Endodermal cell (in vitro differentiated cells): ENCODE measurements at regions not wholly inside any gene's neighbourhood (a gene's known extent, or its start where the extent isn't known, plus 50 kb on each side); places are given as distances from the start of the nearest gene placed in this dataset.

Experiments
- DNase-seq: peaks from one replicate; pipeline ENCODE4 v3.0.0-alpha.2; 2017
- H3K27ac ChIP-seq: 2 replicates; pipeline ENCODE4 v1.5.1; 2013; ENCODE audit warnings: mild to moderate bottlenecking, low read depth, low read length, moderate library complexity
- H3K27me3 ChIP-seq: 2 replicates; pipeline ENCODE4 v1.6.1; 2013; ENCODE audit warnings: mild to moderate bottlenecking, low read length, moderate library complexity; ENCODE audit not compliant: insufficient read depth, control insufficient read depth, poor library complexity, severe bottlenecking
- H3K36me3 ChIP-seq: 2 replicates; pipeline ENCODE4 v1.7.0; 2013; ENCODE audit warnings: mild to moderate bottlenecking, low read length, moderate library complexity; ENCODE audit not compliant: control insufficient read depth, insufficient read depth
- H3K4me1 ChIP-seq: one replicate; pipeline ENCODE4 v1.7.0; 2013; ENCODE audit warnings: low read length; ENCODE audit not compliant: control insufficient read depth, insufficient read depth
- H3K4me3 ChIP-seq: 2 replicates; pipeline ENCODE4 v1.5.1; 2013; ENCODE audit warnings: mild to moderate bottlenecking, low read length, moderate library complexity
- H3K9ac ChIP-seq: 2 replicates; pipeline ENCODE4 v1.6.1; 2013; ENCODE audit warnings: mild to moderate bottlenecking, low read length, moderate library complexity; ENCODE audit not compliant: poor library complexity, severe bottlenecking; ENCODE audit errors: extremely low read depth
- H3K9me3 ChIP-seq: 2 replicates; pipeline ENCODE4 v1.6.1; 2013; ENCODE audit warnings: mild to moderate bottlenecking, low read length, moderate library complexity; ENCODE audit not compliant: control insufficient read depth
- H3K27ac Mint-ChIP-seq: 2 replicates; pipeline ENCODE4 v1.8.0; 2020; ENCODE audit warnings: mixed read lengths
- H3K27me3 Mint-ChIP-seq: 2 replicates; pipeline ENCODE4 v1.8.0; 2021; ENCODE audit warnings: mild to moderate bottlenecking, mixed read lengths; ENCODE audit not compliant: insufficient read depth
- H3K36me3 Mint-ChIP-seq: 2 replicates; pipeline ENCODE4 v1.8.0; 2020; ENCODE audit warnings: low read depth, mixed read lengths
- H3K4me1 Mint-ChIP-seq: 2 replicates; pipeline ENCODE4 v1.8.0; 2020; ENCODE audit warnings: mixed read lengths
- H3K4me3 Mint-ChIP-seq: 2 replicates; pipeline ENCODE4 v1.8.0; 2020; ENCODE audit warnings: mild to moderate bottlenecking, moderate library complexity, mixed read lengths
- H3K9me3 Mint-ChIP-seq: 2 replicates; pipeline ENCODE4 v1.8.0; 2020; ENCODE audit warnings: mild to moderate bottlenecking, mixed read lengths
- CTCF ChIP-seq: fragments of 200-600 bp; sonication (generic); conservative IDR thresholded peaks from 2 replicates; pipeline ENCODE4 v1.5.0; 2021; ENCODE audit warnings: antibody characterized with exemption, mild to moderate bottlenecking
- WGBS, 2 experiments: methylation state at CpG; one replicate each; pipeline versions ENCODE4 v1.1.5 to v1.1.7; 2013; ENCODE audit warnings: missing lambda C conversion rate in 2 of 2, mixed read lengths in 1 of 2; ENCODE audit not compliant: insufficient coverage in 1 of 2, insufficient read length in 1 of 2; 5-methylcytosine and 5-hydroxymethylcytosine counted together

GRCh38 chr15:98439523-98439942 lies 208.8 kb upstream of the IGF1R start:
- no peak for TF ChIP-seq CTCF
- no peaks in the 10 kb centered on the region for H3K9me3 ChIP-seq
- DNase-seq = no peak
- Mint-ChIP-seq H3K4me1 (peaks cover 16% of the 10 kb centered on the region), H3K27ac (no peak overlapping the region), H3K36me3 (no peaks in the 10 kb centered on the region), H3K4me3 (no peak overlapping the region), H3K9me3 (no peaks in the 10 kb centered on the region), H3K27me3 (peaks cover 16% of the 10 kb centered on the region)
- H3K4me3 ChIP-seq = no peak overlapping the region
- 88 to 91% methylated on average over 5 to 6 of the region's 6 CpGs for WGBS, 2 experiments
- H3K4me1 ChIP-seq = no peaks in the 10 kb centered on the region
- H3K27me3 ChIP-seq = no peaks in the 10 kb centered on the region
- no peak overlapping the region for H3K9ac ChIP-seq
- H3K36me3 ChIP-seq = no peaks in the 10 kb centered on the region
- no peak overlapping the region for H3K27ac ChIP-seq

- H3K9ac ChIP-seq = no peak overlapping the region
- H3K4me3 ChIP-seq = no peak overlapping the region
- Mint-ChIP-seq H3K4me3 (no peak overlapping the region), H3K27ac (no peak overlapping the region), H3K9me3 (peaks cover under 1% of the 10 kb centered on the region), H3K27me3 (peaks cover 24% of the 10 kb centered on the region), H3K36me3 (no peaks in the 10 kb centered on the region), H3K4me1 (peaks cover 16% of the 10 kb centered on the region)
- H3K4me1 ChIP-seq = no peaks in the 10 kb centered on the region
- no peaks in the 10 kb centered on the region for H3K36me3 ChIP-seq
- no peak for TF ChIP-seq CTCF
- H3K27me3 ChIP-seq = no peaks in the 10 kb centered on the region
- H3K27ac ChIP-seq = no peak overlapping the region
- H3K9me3 ChIP-seq = no peaks in the 10 kb centered on the region
- 80 to 85% methylated on average over 7 to 8 of the region's 8 CpGs for WGBS, 2 experiments
- no peak for DNase-seq
Measured at GRCh38 chr15:98440917-98441316, 207.4 kb upstream of the IGF1R start.

- Mint-ChIP-seq H3K4me3 (no peak overlapping the region), H3K27me3 (peaks cover 29% of the 10 kb centered on the region), H3K9me3 (peaks cover 6% of the 10 kb centered on the region), H3K36me3 (no peaks in the 10 kb centered on the region), H3K4me1 (peaks cover 16% of the 10 kb centered on the region), H3K27ac (no peak overlapping the region)
- Histone ChIP-seq H3K27ac (no peak overlapping the region), H3K4me3 (no peak overlapping the region), H3K9ac (no peak overlapping the region), H3K4me1 (no peaks in the 10 kb centered on the region), H3K27me3 (no peaks in the 10 kb centered on the region), H3K36me3 (no peaks in the 10 kb centered on the region), H3K9me3 (no peaks in the 10 kb centered on the region)
- TF ChIP-seq CTCF = no peak
- DNase-seq = no peak
- 62 to 64% methylated on average over 3 to 4 of the region's 5 CpGs for WGBS, 2 experiments
Measured at GRCh38 chr15:98441599-98441998, 206.7 kb upstream of the IGF1R start.
